IMR-90 (cell line): ENCODE measurements at regions not wholly inside any gene's neighbourhood (a gene's known extent, or its start where the extent isn't known, plus 50 kb on each side); places are given as distances from the start of the nearest gene placed in this dataset.

ENCODE experiments used
- ATAC-seq: fragments of 200-7000 bp; cut with Tn5 transposase; 2 replicates; pipeline ENCODE4 v1.9.1; 2020; ENCODE audit warnings: low read depth, mild to moderate bottlenecking, moderate library complexity
- BruUV-seq: library from RNA; stranded (reverse); fragments of 400-500 nt; replicated peaks from 2 replicates; lab custom pipeline; 2021; lab: Mats Ljungman, UMichigan
- CTCF ChIA-PET: fragments of 300-600 bp; formaldehyde crosslinking; extraction: SDS; loops from one replicate; lab custom pipeline; 2021; ENCODE audit warnings: antibody characterized with exemption; lab: Yijun Ruan, JAX
- POLR2A ChIA-PET: fragments of 300-600 bp; sonication (Branson Sonifier 250); formaldehyde crosslinking; loops from one replicate; lab custom pipeline; 2022; ENCODE audit warnings: antibody characterized with exemption; ENCODE audit not compliant: unreplicated experiment; lab: Charles Lee
- DNase-seq: peaks from one replicate; pipeline ENCODE4 v3.0.0; 2013
- H2AFZ ChIP-seq: replicated peaks from 2 replicates; pipeline ENCODE3; 2013; ENCODE audit warnings: low read length, mild to moderate bottlenecking; ENCODE audit not compliant: poor library complexity
- H2AK5ac ChIP-seq: 2 replicates; pipeline ENCODE4 v1.6.1; 2013; ENCODE audit warnings: low read depth, low read length, inconsistent platforms
- H2AK9ac ChIP-seq: replicated peaks from 2 replicates; pipeline ENCODE3; 2013; ENCODE audit warnings: mild to moderate bottlenecking, low read depth, low read length, moderate library complexity; ENCODE audit not compliant: poor library complexity
- H2BK120ac ChIP-seq: 2 replicates; pipeline ENCODE4 v1.6.1; 2013; ENCODE audit warnings: low read depth, low read length, inconsistent platforms
- H2BK15ac ChIP-seq: 3 replicates; pipeline ENCODE4 v1.6.1; 2013; ENCODE audit warnings: low read depth, low read length, inconsistent platforms
- H2BK20ac ChIP-seq: 2 replicates; pipeline ENCODE4 v1.6.1; 2013; ENCODE audit warnings: low read depth, mild to moderate bottlenecking, inconsistent platforms, low read length, moderate library complexity
- H2BK5ac ChIP-seq: 2 replicates; pipeline ENCODE4 v1.6.1; 2013; ENCODE audit warnings: mild to moderate bottlenecking, low read depth, low read length, inconsistent platforms; ENCODE audit not compliant: poor library complexity, severe bottlenecking
- H3K14ac ChIP-seq: replicated peaks from 2 replicates; pipeline ENCODE4 v1.6.1; 2013; ENCODE audit warnings: low read depth, low read length, inconsistent platforms
- H3K18ac ChIP-seq: 2 replicates; pipeline ENCODE4 v1.6.1; 2013; ENCODE audit warnings: low read depth, low read length, control low read depth
- H3K23ac ChIP-seq: 2 replicates; pipeline ENCODE4 v1.6.1; 2013; ENCODE audit warnings: low read depth, low read length, inconsistent platforms
- H3K27ac ChIP-seq: 2 replicates; pipeline ENCODE4 v1.5.1; 2013; ENCODE audit warnings: mild to moderate bottlenecking, control low read depth, low read length; ENCODE audit not compliant: insufficient read depth
- H3K27me3 ChIP-seq: 2 replicates; pipeline ENCODE4 v1.6.1; 2013; ENCODE audit warnings: low read length; ENCODE audit not compliant: control insufficient read depth, insufficient read depth
- H3K36me3 ChIP-seq: 2 replicates; pipeline ENCODE4 v1.6.1; 2013; ENCODE audit warnings: low read length, mixed read lengths; ENCODE audit not compliant: control insufficient read depth, insufficient read depth
- H3K4ac ChIP-seq: 2 replicates; pipeline ENCODE4 v1.6.1; 2013; ENCODE audit warnings: low read depth, low read length, inconsistent platforms
- H3K4me1 ChIP-seq: 2 replicates; pipeline ENCODE4 v1.6.1; 2013; ENCODE audit warnings: low read length, mixed read lengths; ENCODE audit not compliant: control insufficient read depth, insufficient read depth
- H3K4me2 ChIP-seq: 2 replicates; pipeline ENCODE4 v1.6.1; 2013; ENCODE audit warnings: low read depth, mild to moderate bottlenecking, control low read depth, low read length, moderate library complexity
- H3K4me3 ChIP-seq: 2 replicates; pipeline ENCODE4 v1.5.1; 2013; ENCODE audit warnings: low read depth, mild to moderate bottlenecking, control low read depth, low read length, moderate library complexity; ENCODE audit not compliant: insufficient read depth
- H3K56ac ChIP-seq: 2 replicates; pipeline ENCODE4 v1.6.1; 2013; ENCODE audit warnings: low read length, inconsistent platforms; ENCODE audit not compliant: insufficient read depth; ENCODE audit errors: extremely low read depth
- H3K79me1 ChIP-seq, 2 experiments: 2 replicates each; pipeline ENCODE4 v1.6.1; 2013; ENCODE audit warnings: low read length in 2 of 2, inconsistent platforms in 1 of 2, low read depth in 1 of 2
- H3K9ac ChIP-seq: 2 replicates; pipeline ENCODE4 v1.6.1; 2013; ENCODE audit warnings: low read depth, low read length, control low read depth
- H3K9me1 ChIP-seq: 2 replicates; pipeline ENCODE4 v1.6.1; 2013; ENCODE audit warnings: low read length, inconsistent platforms; ENCODE audit not compliant: insufficient read depth
- H3K9me3 ChIP-seq: 2 replicates; pipeline ENCODE4 v1.6.1; 2013; ENCODE audit warnings: low read length; ENCODE audit not compliant: control insufficient read depth, insufficient read depth
- H4K20me1 ChIP-seq: 2 replicates; pipeline ENCODE4 v1.6.1; 2013; ENCODE audit warnings: low read length, inconsistent platforms; ENCODE audit not compliant: insufficient read depth
- H4K5ac ChIP-seq: 2 replicates; pipeline ENCODE4 v1.6.1; 2013; ENCODE audit warnings: mild to moderate bottlenecking, low read depth, low read length, control low read depth
- H4K8ac ChIP-seq, 2 experiments: 2 replicates each; pipeline ENCODE4 v1.6.1; 2013; ENCODE audit warnings: low read depth in 2 of 2, low read length in 2 of 2, control low read depth in 1 of 2, inconsistent platforms in 1 of 2
- H4K91ac ChIP-seq: 2 replicates; pipeline ENCODE4 v1.6.1; 2013; ENCODE audit warnings: low read depth, low read length, inconsistent platforms; ENCODE audit not compliant: insufficient read depth
- BHLHE40 ChIP-seq: fragments of 150-350 bp; IDR thresholded peaks from 2 replicates; pipeline ENCODE4 v1.6.1; 2016; ENCODE audit warnings: mild to moderate bottlenecking, low read depth, low read length
- CEBPB ChIP-seq: IDR thresholded peaks from 2 replicates; pipeline ENCODE4 v1.6.1; 2012; ENCODE audit warnings: low read depth, low read length, improper control_type of control experiment
- CHD1 ChIP-seq: IDR thresholded peaks from 2 replicates; pipeline ENCODE4 v1.6.1; 2012; ENCODE audit warnings: low read depth, low read length, improper control_type of control experiment
- FOS ChIP-seq: fragments of 150-350 bp; IDR thresholded peaks from 2 replicates; pipeline ENCODE4 v1.6.1; 2016; ENCODE audit warnings: low read depth, low read length
- MAFK ChIP-seq: IDR thresholded peaks from 2 replicates; pipeline ENCODE4 v1.6.1; 2012; ENCODE audit warnings: low read depth, low read length, improper control_type of control experiment
- MAZ ChIP-seq: IDR thresholded peaks from 2 replicates; pipeline ENCODE4 v1.6.1; 2012; ENCODE audit warnings: low read depth, mild to moderate bottlenecking, low read length, improper control_type of control experiment, moderate library complexity, borderline replicate concordance
- MXI1 ChIP-seq: IDR thresholded peaks from 2 replicates; pipeline ENCODE4 v1.6.1; 2012; ENCODE audit warnings: low read depth, mild to moderate bottlenecking, low read length, moderate library complexity, borderline replicate concordance
- NFE2L2 ChIP-seq: fragments of 150-350 bp; IDR thresholded peaks from 2 replicates; pipeline ENCODE4 v1.6.1; 2016; ENCODE audit warnings: low read depth, mild to moderate bottlenecking, low read length
- POLR2A ChIP-seq: IDR thresholded peaks from 2 replicates; pipeline ENCODE4 v1.6.1; 2012; ENCODE audit warnings: mild to moderate bottlenecking, low read depth, low read length
- RAD21 ChIP-seq: IDR thresholded peaks from 2 replicates; pipeline ENCODE4 v1.6.1; 2012; ENCODE audit warnings: low read length, improper control_type of control experiment
- RCOR1 ChIP-seq: IDR thresholded peaks from 2 replicates; pipeline ENCODE4 v1.6.1; 2012; ENCODE audit warnings: mild to moderate bottlenecking, low read length, improper control_type of control experiment; ENCODE audit not compliant: insufficient replicate concordance
- RFX5 ChIP-seq: IDR thresholded peaks from 2 replicates; pipeline ENCODE4 v1.8.0; 2012; ENCODE audit warnings: low read depth, mild to moderate bottlenecking, low read length, moderate library complexity
- SMC3 ChIP-seq: fragments of 150-350 bp; IDR thresholded peaks from 2 replicates; pipeline ENCODE4 v1.6.1; 2016; ENCODE audit warnings: low read depth, mild to moderate bottlenecking, antibody characterized with exemption, low read length, moderate library complexity
- WGBS, 2 experiments: methylation state at CpG; one replicate each; pipeline versions ENCODE4 v1.1.5 to v1.1.7; 2013; ENCODE audit warnings: missing lambda C conversion rate in 2 of 2; ENCODE audit not compliant: insufficient read length in 1 of 2; ENCODE audit errors: extremely low coverage in 2 of 2; 5-methylcytosine and 5-hydroxymethylcytosine counted together
- dilution Hi-C: fragments of 300-500 bp; cut with HindIII; formaldehyde crosslinking; loops from one replicate; pipeline ENCODE4 v1.14.3; 2018; ENCODE audit warnings: low sequenced_read_pairs; ENCODE audit not compliant: unreplicated experiment
- in situ Hi-C: fragments of 300-500 bp; cut with MboI; formaldehyde crosslinking; loops from 3 replicates; pipeline ENCODE4 v1.14.3; 2019; ENCODE audit warnings: low sequenced_read_pairs, inconsistent platforms, mixed read lengths
- intact Hi-C: fragments of 100-400 bp; cut with micrococcal nuclease; formaldehyde crosslinking; loops from 2 replicates; pipeline ENCODE4 v1.10.0; 2022
- TF ChIP-seq, protein P1 (sequence below): conservative IDR thresholded peaks from 2 replicates; pipeline ENCODE4 v1.5.1; 2012; ENCODE audit warnings: mild to moderate bottlenecking, low read depth, low read length, improper control_type of control experiment
- TF ChIP-seq, protein P2 (sequence below): fragments of 150-350 bp; IDR thresholded peaks from 2 replicates; pipeline ENCODE4 v1.6.1; 2017; ENCODE audit warnings: mild to moderate bottlenecking, antibody characterized with exemption, low read length, low read depth
- TF ChIP-seq, protein P3 (sequence below): fragments of 150-350 bp; IDR thresholded peaks from 2 replicates; pipeline ENCODE4 v1.6.1; 2016; ENCODE audit warnings: low read depth, mild to moderate bottlenecking, low read length, moderate library complexity, borderline replicate concordance

DNA sequence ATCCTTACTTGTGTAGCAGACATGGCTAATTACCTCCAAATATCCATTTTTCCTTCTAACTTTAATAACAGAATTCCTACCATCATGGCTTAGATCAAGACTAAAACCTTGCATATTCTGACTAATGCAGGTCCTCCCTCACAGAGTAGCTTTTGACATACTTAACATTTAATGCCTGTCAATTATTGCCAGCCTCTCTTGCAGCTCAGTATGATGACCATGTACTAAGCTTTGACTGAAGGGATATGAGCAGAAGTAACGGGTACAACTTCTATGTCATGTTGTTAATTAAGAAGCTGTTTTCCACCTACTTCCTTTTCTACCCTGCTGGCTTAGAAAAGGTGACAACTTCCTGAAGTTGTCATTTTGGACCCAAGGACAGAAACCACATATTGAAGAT, 533.4 kb downstream of the PSAT1 start:
- TF ChIP-seq RAD21 (no peak), MXI1 (no peak), NFE2L2 (no peak), POLR2A (no peak), MAZ (no peak), BHLHE40 (no peak), CEBPB (no peak), FOS (no peak), RCOR1 (no peak), SMC3 (no peak), RFX5 (no peak), MAFK (no peak), CHD1 (no peak)
- TF ChIP-seq, protein P1, sequence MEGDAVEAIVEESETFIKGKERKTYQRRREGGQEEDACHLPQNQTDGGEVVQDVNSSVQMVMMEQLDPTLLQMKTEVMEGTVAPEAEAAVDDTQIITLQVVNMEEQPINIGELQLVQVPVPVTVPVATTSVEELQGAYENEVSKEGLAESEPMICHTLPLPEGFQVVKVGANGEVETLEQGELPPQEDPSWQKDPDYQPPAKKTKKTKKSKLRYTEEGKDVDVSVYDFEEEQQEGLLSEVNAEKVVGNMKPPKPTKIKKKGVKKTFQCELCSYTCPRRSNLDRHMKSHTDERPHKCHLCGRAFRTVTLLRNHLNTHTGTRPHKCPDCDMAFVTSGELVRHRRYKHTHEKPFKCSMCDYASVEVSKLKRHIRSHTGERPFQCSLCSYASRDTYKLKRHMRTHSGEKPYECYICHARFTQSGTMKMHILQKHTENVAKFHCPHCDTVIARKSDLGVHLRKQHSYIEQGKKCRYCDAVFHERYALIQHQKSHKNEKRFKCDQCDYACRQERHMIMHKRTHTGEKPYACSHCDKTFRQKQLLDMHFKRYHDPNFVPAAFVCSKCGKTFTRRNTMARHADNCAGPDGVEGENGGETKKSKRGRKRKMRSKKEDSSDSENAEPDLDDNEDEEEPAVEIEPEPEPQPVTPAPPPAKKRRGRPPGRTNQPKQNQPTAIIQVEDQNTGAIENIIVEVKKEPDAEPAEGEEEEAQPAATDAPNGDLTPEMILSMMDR, result no peak
- TF ChIP-seq, protein P2, sequence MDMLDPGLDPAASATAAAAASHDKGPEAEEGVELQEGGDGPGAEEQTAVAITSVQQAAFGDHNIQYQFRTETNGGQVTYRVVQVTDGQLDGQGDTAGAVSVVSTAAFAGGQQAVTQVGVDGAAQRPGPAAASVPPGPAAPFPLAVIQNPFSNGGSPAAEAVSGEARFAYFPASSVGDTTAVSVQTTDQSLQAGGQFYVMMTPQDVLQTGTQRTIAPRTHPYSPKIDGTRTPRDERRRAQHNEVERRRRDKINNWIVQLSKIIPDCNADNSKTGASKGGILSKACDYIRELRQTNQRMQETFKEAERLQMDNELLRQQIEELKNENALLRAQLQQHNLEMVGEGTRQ, result no peak
- TF ChIP-seq, protein P3, sequence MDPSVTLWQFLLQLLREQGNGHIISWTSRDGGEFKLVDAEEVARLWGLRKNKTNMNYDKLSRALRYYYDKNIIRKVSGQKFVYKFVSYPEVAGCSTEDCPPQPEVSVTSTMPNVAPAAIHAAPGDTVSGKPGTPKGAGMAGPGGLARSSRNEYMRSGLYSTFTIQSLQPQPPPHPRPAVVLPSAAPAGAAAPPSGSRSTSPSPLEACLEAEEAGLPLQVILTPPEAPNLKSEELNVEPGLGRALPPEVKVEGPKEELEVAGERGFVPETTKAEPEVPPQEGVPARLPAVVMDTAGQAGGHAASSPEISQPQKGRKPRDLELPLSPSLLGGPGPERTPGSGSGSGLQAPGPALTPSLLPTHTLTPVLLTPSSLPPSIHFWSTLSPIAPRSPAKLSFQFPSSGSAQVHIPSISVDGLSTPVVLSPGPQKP, result no peak
- H3K4me2 ChIP-seq, result no peak overlapping the region
- H2BK15ac ChIP-seq, result no peak overlapping the region
- no CpG with 5 or more reads among the region's 1 CpG for WGBS, 2 experiments
- no peak overlapping the region for H3K27ac ChIP-seq
- no peak overlapping the region for H4K91ac ChIP-seq
- no TSS peak for BruUV-seq
- H4K20me1 ChIP-seq, result no peaks in the 10 kb centered on the region
- no peak overlapping the region for H4K5ac ChIP-seq
- H3K4me1 ChIP-seq, result no peaks in the 10 kb centered on the region
- no peak overlapping the region for H4K8ac ChIP-seq
- dilution Hi-C loops, result no loop called here
- H3K79me1 ChIP-seq, result no peaks in the 10 kb centered on the region
- no peak overlapping the region for H2AFZ ChIP-seq
- no peak for ATAC-seq
- H3K4ac ChIP-seq, result no peak overlapping the region
- no peak overlapping the region; the same call in 1 of the 2 replicates for H3K14ac ChIP-seq
- H3K9ac ChIP-seq, result no peak overlapping the region
- DNase-seq, result no peak
- H2BK5ac ChIP-seq, result no peak overlapping the region
- 0 out of 2 replicates have a peak overlapping the region, but pooled peaks have one; percentile 27 for H2BK20ac ChIP-seq
- H3K23ac ChIP-seq, result no peak overlapping the region
- intact Hi-C loops, result no loop called here
- no peak overlapping the region for H2AK5ac ChIP-seq
- in situ Hi-C loops, result no loop called here
- no peaks in the 10 kb centered on the region for H3K27me3 ChIP-seq
- H3K4me3 ChIP-seq, result no peak overlapping the region
- H3K18ac ChIP-seq, result no peak overlapping the region
- no peak overlapping the region for H2AK9ac ChIP-seq
- no peak overlapping the region for H3K56ac ChIP-seq
- CTCF ChIA-PET, result no interaction called here
- no peaks in the 10 kb centered on the region for H3K9me1 ChIP-seq
- H2BK120ac ChIP-seq, result no peak overlapping the region
- no peaks in the 10 kb centered on the region; the same call in 1 of the 2 replicates for H3K9me3 ChIP-seq
- H3K36me3 ChIP-seq, result no peaks in the 10 kb centered on the region
- POLR2A ChIA-PET, result no interaction called here
